ENCODE measurements at regions not wholly inside any gene's neighbourhood (a gene's known extent, or its start where the extent isn't known, plus 50 kb on each side); places are given as distances from the start of the nearest gene placed in this dataset.
"Not testable (repeated sequence)": the region's sequence is repeated elsewhere in the genome, so short reads cannot be mapped to it uniquely, and the experiment has no call there.

GRCh38 chr4:72768364-72768763 is 199.3 kb upstream of the ADAMTS3 start:
- ATAC-seq (no peak), DNase-seq (no peak)
- in situ Hi-C loops (cut with MboI; ENCODE audit: low sequenced_read_pairs in 4 of 4) (no loop called here), intact Hi-C loops (cut with DNase I; ENCODE audit: low total_unique reads) (no loop called here)
- H3K4me1 ChIP-seq = no peaks in the 10 kb centered on the region
- no peaks in the 10 kb centered on the region for H3K9me3 ChIP-seq
- H3K4me3 ChIP-seq = no peak overlapping the region
- no peaks in the 10 kb centered on the region for H3K27me3 ChIP-seq
- H3K27ac ChIP-seq = no peak overlapping the region
- TF ChIP-seq CTCF (IDR thresholded peaks at IDR 0.05 in 4 of 5, conservative IDR thresholded peaks at IDR 0.05 in 1 of 5) (no peak), POLR2A (IDR thresholded peaks at IDR 0.05) (no peak)
- no peaks in the 10 kb centered on the region for H3K36me3 ChIP-seq

GRCh38 chr4:72767618-72768302 is 198.7 kb upstream of the ADAMTS3 start:
- peak; percentile 12 to 36 for ATAC-seq

DNA sequence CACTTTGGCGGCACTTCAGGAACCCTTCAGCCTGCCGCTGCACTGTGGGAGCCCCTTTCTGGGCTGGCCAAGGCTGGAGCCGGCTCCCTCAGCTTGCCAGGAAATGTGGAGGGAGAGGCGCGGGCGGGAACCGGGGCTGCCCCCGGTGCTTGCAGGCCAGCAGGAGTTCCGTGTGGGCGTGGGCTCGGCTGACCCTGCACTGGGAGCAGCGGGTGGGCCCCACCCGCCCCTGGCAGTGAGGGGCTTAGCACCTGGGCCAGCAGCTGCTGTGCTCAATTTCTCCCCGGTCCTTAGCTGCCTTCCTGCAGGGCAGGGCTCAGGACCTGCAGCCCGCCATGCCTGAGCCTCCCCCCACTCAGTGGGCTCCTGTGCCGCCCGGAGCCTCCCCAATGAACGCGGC is 196.8 kb upstream of the ADAMTS3 start:
- H3K36me3 ChIP-seq = not testable (repeated sequence)

More at GRCh38 chr4:72767618-72768302, 198.7 kb upstream of the ADAMTS3 start:
- H3K4me1 ChIP-seq = no peaks in the 10 kb centered on the region
- H3K27ac ChIP-seq = no peak overlapping the region
- no peaks in the 10 kb centered on the region for H3K27me3 ChIP-seq
- in situ Hi-C loops (cut with MboI; ENCODE audit: low sequenced_read_pairs in 4 of 4) (no loop called here), intact Hi-C loops (cut with DNase I; ENCODE audit: low total_unique reads) (no loop called here)
- no peak for DNase-seq
- H3K9me3 ChIP-seq = no peaks in the 10 kb centered on the region
- TF ChIP-seq CTCF (IDR thresholded peaks at IDR 0.05 in 4 of 5, conservative IDR thresholded peaks at IDR 0.05 in 1 of 5) = no peak
- no peak for TF ChIP-seq POLR2A (IDR thresholded peaks at IDR 0.05)
- no peaks in the 10 kb centered on the region for H3K36me3 ChIP-seq
- H3K4me3 ChIP-seq = no peak overlapping the region

GRCh38 chr4:72761368-72762038 is 192.5 kb upstream of the ADAMTS3 start:
- no peaks in the 10 kb centered on the region for H3K4me1 ChIP-seq
- H3K27ac ChIP-seq = no peak overlapping the region
- in situ Hi-C loops (cut with MboI; ENCODE audit: low sequenced_read_pairs in 4 of 4) (no loop called here), intact Hi-C loops (cut with DNase I; ENCODE audit: low total_unique reads) (no loop called here)
- no peaks in the 10 kb centered on the region for H3K27me3 ChIP-seq
- ATAC-seq (no peak), DNase-seq (no peak)
- TF ChIP-seq CTCF (IDR thresholded peaks at IDR 0.05 in 4 of 5, conservative IDR thresholded peaks at IDR 0.05 in 1 of 5) (no peak), POLR2A (IDR thresholded peaks at IDR 0.05) (no peak)
- no peak overlapping the region for H3K4me3 ChIP-seq
- H3K36me3 ChIP-seq = no peaks in the 10 kb centered on the region
- no peaks in the 10 kb centered on the region for H3K9me3 ChIP-seq

More for the DNA sequence above, 196.8 kb upstream of the ADAMTS3 start:
- DNase-seq; H3K27ac ChIP-seq; H3K4me3 ChIP-seq; in situ Hi-C loops (cut with MboI; ENCODE audit: low sequenced_read_pairs in 4 of 4); H3K9me3 ChIP-seq; ATAC-seq; intact Hi-C loops (cut with DNase I; ENCODE audit: low total_unique reads); H3K27me3 ChIP-seq; H3K4me1 ChIP-seq: not testable (repeated sequence)

GRCh38 chr4:72753414-72753813 is 184.4 kb upstream of the ADAMTS3 start:
- in situ Hi-C loops (cut with MboI; ENCODE audit: low sequenced_read_pairs in 4 of 4); H3K36me3 ChIP-seq; H3K9me3 ChIP-seq; intact Hi-C loops (cut with DNase I; ENCODE audit: low total_unique reads); H3K27ac ChIP-seq; ATAC-seq; H3K4me3 ChIP-seq; H3K4me1 ChIP-seq; H3K27me3 ChIP-seq; DNase-seq: not testable (repeated sequence)

All from gastrocnemius medialis (tissue), 4 donors.